Type B pancreatic cell (in vitro differentiated cells): ENCODE measurements at regions not wholly inside any gene's neighbourhood (a gene's known extent, or its start where the extent isn't known, plus 50 kb on each side); places are given as distances from the start of the nearest gene placed in this dataset.

ENCODE experiments used
- DNase-seq: peaks from one replicate; pipeline ENCODE4 v3.0.0; 2021; ENCODE audit warnings: mixed read lengths; ENCODE audit not compliant: unreplicated experiment; ENCODE audit errors: extremely low spot score
- H3K27ac Mint-ChIP-seq: 2 replicates; pipeline ENCODE4 v1.8.0; 2021; ENCODE audit warnings: mild to moderate bottlenecking, mixed read lengths
- H3K27me3 Mint-ChIP-seq: 2 replicates; pipeline ENCODE4 v1.8.0; 2021; ENCODE audit warnings: mixed read lengths
- H3K36me3 Mint-ChIP-seq: 2 replicates; pipeline ENCODE4 v1.8.0; 2021; ENCODE audit warnings: mixed read lengths
- H3K4me1 Mint-ChIP-seq: one replicate; pipeline ENCODE4 v1.8.0; 2021; ENCODE audit warnings: mixed read lengths; ENCODE audit not compliant: unreplicated experiment
- H3K4me3 Mint-ChIP-seq: 2 replicates; pipeline ENCODE4 v1.8.0; 2021; ENCODE audit warnings: mild to moderate bottlenecking, mixed read lengths
- H3K9me3 Mint-ChIP-seq: 2 replicates; pipeline ENCODE4 v1.8.0; 2021; ENCODE audit warnings: mixed read lengths
- CTCF ChIP-seq: fragments of 200-600 bp; sonication (generic); conservative IDR thresholded peaks from 2 replicates; pipeline ENCODE4 v1.5.0; 2021; ENCODE audit warnings: antibody characterized with exemption, mild to moderate bottlenecking

GRCh38 chr6:40937491-40937890 is 101.5 kb downstream of the UNC5CL start:
- Mint-ChIP-seq H3K27me3 (peaks cover 9% of the 10 kb centered on the region), H3K9me3 (peaks cover 5% of the 10 kb centered on the region), H3K36me3 (no peaks in the 10 kb centered on the region), H3K4me1 (peaks cover 23% of the 10 kb centered on the region), H3K27ac (no peak overlapping the region), H3K4me3 (no peak overlapping the region)
- no peak for DNase-seq
- TF ChIP-seq CTCF, result no peak

DNA sequence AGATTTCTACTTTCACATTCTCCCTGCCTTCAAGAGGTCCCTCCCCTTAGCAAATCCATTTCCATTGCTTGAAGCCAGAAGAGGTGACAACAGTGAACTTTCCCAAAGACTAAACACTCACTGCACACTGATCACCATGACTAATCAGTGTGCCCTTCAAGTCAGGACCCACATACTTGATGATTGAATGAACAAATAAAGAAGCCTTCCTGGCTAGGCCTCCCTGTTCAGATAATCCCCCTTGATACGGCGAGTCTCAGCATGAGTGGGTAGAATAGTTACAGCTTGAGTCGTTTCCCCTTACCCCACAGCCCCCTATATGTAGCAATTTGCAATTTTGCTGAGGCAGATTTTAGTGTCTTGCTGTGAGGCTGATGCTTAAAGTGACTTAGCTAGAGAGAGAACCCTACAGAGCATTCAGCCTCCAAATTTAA is 102.2 kb downstream of the UNC5CL start:
- DNase-seq, result no peak
- Mint-ChIP-seq H3K4me1 (peaks cover 23% of the 10 kb centered on the region), H3K9me3 (peaks cover 5% of the 10 kb centered on the region), H3K4me3 (no peak overlapping the region), H3K36me3 (no peaks in the 10 kb centered on the region), H3K27me3 (peaks cover 9% of the 10 kb centered on the region), H3K27ac (peak overlapping the region; percentile 32)
- TF ChIP-seq CTCF, result no peak

- no peak overlapping the region for H3K4me3 Mint-ChIP-seq
- peaks cover 23% of the 10 kb centered on the region for H3K4me1 Mint-ChIP-seq
- TF ChIP-seq CTCF, result no peak
- no peaks in the 10 kb centered on the region for H3K9me3 Mint-ChIP-seq
- no peak overlapping the region for H3K27ac Mint-ChIP-seq
- DNase-seq, result no peak
- peaks cover 9% of the 10 kb centered on the region for H3K27me3 Mint-ChIP-seq
- H3K36me3 Mint-ChIP-seq, result no peaks in the 10 kb centered on the region
These were observed 105.2 kb downstream of the UNC5CL start for GRCh38 chr6:40933864-40934263.

GRCh38 chr6:40932953-40933352 is 106.1 kb downstream of the UNC5CL start:
- H3K4me1 Mint-ChIP-seq, result peaks cover 23% of the 10 kb centered on the region
- no peak for TF ChIP-seq CTCF
- H3K9me3 Mint-ChIP-seq, result no peaks in the 10 kb centered on the region
- no peak overlapping the region for H3K4me3 Mint-ChIP-seq
- no peaks in the 10 kb centered on the region for H3K36me3 Mint-ChIP-seq
- DNase-seq, result no peak
- H3K27me3 Mint-ChIP-seq, result peaks cover 9% of the 10 kb centered on the region
- H3K27ac Mint-ChIP-seq, result no peak overlapping the region

DNA sequence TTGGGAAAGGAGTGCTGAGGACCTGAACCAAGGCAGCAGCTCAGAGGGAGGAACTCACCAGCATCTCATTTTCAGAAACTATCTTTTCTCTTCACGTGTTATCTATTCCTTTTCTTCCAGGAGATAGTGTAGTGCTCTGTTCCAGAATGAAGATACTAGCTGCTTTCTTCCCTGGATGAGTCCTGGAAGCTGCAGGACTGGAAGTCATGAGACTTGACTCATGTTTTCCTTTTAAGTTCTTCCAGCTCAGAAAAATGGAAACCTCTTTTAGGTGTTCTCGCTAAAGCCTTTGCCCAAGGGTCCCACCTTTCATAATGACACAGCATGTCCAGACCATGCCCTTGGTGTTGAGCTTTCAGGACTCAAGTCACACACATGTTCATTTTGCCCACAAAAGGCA is 106.7 kb downstream of the UNC5CL start:
- peaks cover 11% of the 10 kb centered on the region for H3K27me3 Mint-ChIP-seq
- H3K27ac Mint-ChIP-seq, result no peak overlapping the region
- no peak overlapping the region for H3K4me3 Mint-ChIP-seq
- TF ChIP-seq CTCF, result no peak
- H3K4me1 Mint-ChIP-seq, result peaks cover 20% of the 10 kb centered on the region
- H3K36me3 Mint-ChIP-seq, result no peaks in the 10 kb centered on the region
- H3K9me3 Mint-ChIP-seq, result no peaks in the 10 kb centered on the region
- no peak for DNase-seq

DNA sequence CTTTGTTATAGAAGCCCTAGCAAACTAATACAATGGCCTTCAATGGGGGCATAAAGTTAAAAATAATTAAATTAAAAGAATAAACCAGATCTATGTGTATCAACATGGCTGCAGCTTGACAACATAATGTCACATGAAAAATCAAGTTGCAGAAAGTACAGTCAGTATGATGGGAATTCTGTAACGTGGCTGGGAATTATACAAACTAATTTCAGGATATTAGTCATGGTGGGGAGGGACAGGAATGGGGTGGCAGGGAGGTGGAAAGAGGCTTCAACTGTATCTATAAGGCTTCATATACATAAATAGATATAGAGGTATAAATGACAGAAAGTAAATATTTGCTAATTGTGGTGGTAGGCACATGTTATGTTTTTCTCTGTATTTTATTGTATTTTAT is 107.1 kb downstream of the UNC5CL start:
- H3K4me3 Mint-ChIP-seq, result no peak overlapping the region
- no peak for TF ChIP-seq CTCF
- H3K4me1 Mint-ChIP-seq, result peaks cover 15% of the 10 kb centered on the region
- H3K36me3 Mint-ChIP-seq, result no peaks in the 10 kb centered on the region
- no peak for DNase-seq
- H3K27me3 Mint-ChIP-seq, result peaks cover 11% of the 10 kb centered on the region
- no peak overlapping the region for H3K27ac Mint-ChIP-seq
- no peaks in the 10 kb centered on the region for H3K9me3 Mint-ChIP-seq
